GDM1 (cell line): ENCODE measurements at regions not wholly inside any gene's neighbourhood (a gene's known extent, or its start where the extent isn't known, plus 50 kb on each side); places are given as distances from the start of the nearest gene placed in this dataset.
"Not testable (repeated sequence)": the region's sequence is repeated elsewhere in the genome, so short reads cannot be mapped to it uniquely, and the experiment has no call there.

ENCODE experiments used
- DNase-seq: peaks from one replicate; lab custom pipeline; 2025; lab: John Stamatoyannopoulos, UW

DNA sequence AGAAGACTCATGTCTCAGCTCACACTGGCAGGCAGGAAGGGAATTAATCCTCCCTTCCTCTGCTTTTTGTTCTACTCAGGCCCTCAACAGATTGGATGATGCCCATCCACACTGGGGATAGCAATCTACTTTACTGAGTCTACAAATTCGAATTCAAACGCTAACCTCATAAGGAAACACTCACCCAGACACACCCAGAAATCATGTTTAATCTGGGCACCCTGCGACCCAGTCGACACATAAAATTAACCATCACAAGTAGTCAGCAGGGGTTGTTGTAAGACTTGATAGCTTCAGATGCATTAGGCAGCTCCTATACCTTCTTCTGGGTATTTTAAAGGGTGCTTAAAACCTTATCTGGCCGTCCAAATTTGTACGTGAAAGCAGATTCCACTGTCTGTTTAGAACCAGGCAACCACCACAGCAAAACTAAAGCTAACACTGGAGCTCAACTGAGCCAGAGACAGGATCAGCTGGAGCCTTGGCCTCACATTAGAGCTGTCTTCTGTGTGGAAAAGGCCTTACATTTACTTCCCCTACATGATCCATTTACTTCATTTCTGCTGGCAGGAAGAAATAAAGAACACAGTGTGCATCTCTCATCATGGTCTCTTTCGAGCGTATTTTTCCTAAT, 407.3 kb upstream of the PPP2R3A start:
- DNase-seq, result no peak

- DNase-seq, result no peak
Observed at GRCh38 chr3:135558906-135559305, 406.6 kb upstream of the PPP2R3A start.

GRCh38 chr3:135559802-135560201, 405.7 kb upstream of the PPP2R3A start:
- DNase-seq, result no peak

GRCh38 chr3:135560847-135561246, 404.7 kb upstream of the PPP2R3A start:
- DNase-seq, result no peak

DNA sequence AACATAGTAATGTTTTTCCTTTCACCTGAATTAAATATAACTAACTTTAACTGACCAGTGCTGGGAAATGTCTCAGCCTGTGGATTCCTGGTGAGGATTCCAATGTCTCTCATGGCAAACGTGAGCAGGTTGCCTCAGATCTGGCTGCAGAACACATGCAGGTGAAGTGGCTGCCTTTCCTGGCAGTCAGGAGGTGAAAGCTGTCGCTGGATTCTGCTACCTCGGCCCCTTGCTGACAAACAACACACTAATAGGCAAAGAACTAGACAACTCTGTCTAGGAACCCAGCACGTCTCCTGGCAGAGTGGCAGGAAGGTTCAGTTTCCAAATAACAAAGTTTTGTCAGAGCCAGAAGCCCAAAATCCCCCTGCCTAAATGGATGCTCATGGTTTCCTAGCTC, 400.8 kb upstream of the PPP2R3A start:
- DNase-seq, result no peak

DNA sequence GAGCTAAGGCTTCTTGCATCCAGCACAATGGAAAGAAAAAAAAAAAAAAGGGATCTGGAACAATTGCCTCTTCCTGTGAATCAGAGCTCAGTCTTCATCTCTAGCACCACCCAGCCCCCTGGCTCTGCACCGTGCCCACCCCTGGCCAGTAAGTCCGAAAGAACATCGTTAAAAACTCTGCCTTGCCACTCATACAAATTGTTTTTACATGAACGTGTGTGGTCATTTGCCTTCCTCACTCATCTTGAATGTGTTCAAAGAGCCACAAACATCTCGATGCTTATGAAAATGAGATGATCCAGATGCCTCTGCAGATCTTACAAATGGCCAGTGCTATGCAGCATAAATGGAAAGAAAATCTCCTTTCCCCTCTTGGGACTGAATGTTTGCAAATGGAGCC, 400.0 kb upstream of the PPP2R3A start:
- no peak for DNase-seq

DNA sequence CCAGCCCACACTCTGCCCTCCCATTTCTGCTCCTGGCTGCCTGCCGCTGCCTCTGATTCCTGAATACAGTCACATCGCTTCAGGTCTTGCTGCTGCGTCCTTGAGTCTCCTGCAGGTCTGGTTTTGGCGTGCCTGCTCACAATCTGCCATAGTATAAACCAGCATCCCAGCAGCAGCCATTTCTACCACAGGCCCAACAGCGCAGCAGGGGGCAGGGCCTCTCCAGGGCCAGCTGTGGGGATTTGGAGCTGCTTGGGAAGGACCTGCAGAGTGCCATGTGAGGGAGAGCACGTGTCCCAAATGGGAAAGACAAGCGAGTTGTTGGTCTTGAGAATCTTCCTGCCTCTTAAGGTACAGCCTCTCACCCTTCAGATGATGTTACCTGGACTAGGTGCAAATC, 398.3 kb upstream of the PPP2R3A start:
- no peak for DNase-seq

DNA sequence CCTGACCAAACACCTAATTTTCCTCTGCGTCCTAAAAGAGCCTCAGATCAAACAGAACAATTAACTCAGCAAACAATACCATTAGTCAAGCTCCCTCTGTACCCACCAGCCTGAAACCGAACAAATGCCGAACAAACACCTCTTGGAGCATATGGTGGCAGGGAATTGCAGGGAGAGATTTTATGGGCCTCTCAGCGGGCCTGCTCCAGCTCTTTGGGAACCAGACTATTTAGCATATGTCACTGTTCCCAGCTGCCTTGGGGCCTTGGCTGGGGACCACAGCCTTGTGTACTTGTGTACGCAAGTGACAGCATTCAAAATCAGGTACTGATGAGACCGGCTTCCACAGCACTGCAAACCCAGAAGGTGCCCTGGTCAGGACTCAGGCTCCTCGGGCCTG, 388.8 kb upstream of the PPP2R3A start:
- DNase-seq, result no peak

- DNase-seq, result no peak
Observed at GRCh38 chr3:135581806-135582205, 383.7 kb upstream of the PPP2R3A start.

GRCh38 chr3:135582800-135583199, 382.7 kb upstream of the PPP2R3A start:
- no peak for DNase-seq

GRCh38 chr3:135596563-135596962, 369.0 kb upstream of the PPP2R3A start:
- DNase-seq, result no peak

DNA sequence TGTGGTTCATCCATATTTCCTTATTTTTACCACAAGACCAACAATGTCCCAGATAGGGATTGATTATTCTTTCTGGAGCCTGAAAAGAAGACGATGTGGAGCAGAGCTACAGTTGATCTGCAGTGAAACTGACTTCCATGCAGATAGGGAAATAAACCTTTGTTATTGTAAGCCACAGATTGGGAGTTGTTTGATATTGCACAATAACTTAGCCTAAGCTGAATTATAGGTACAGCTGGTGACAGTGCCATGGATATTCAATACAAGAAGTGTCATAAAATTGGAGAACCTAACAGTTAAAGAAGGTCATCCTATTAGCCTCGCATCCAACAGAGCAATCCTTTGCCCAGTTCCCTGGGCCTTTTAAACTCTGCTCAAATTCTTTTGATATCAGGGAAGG, 367.7 kb upstream of the PPP2R3A start:
- no peak for DNase-seq

GRCh38 chr3:135598597-135598996, 366.9 kb upstream of the PPP2R3A start:
- DNase-seq, result no peak

GRCh38 chr3:135604512-135604911, 361.0 kb upstream of the PPP2R3A start:
- DNase-seq, result not testable (repeated sequence)

DNA sequence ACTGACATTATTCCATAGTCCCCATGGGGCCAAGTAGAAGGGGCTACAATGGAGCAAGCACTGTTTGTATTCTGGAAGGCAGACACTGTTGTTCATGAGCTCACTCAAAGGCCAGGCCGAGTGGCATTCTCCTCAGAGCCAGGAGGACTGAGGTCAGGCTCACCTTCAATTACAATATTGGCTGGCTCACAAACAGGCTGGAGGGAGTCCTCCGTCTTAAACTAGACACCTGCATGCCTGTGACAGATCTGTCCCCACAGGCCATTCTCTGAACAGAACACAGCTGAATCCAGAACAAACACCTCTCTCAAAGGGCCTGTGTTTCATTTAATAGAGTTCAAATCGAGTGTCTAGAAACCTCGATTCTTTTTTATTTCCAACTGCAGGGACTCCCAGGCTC, 347.4 kb upstream of the PPP2R3A start:
- no peak for DNase-seq

GRCh38 chr3:135621184-135621920, 344.2 kb upstream of the PPP2R3A start:
- no peak for DNase-seq

GRCh38 chr3:135622215-135622614, 343.3 kb upstream of the PPP2R3A start:
- DNase-seq, result no peak

DNA sequence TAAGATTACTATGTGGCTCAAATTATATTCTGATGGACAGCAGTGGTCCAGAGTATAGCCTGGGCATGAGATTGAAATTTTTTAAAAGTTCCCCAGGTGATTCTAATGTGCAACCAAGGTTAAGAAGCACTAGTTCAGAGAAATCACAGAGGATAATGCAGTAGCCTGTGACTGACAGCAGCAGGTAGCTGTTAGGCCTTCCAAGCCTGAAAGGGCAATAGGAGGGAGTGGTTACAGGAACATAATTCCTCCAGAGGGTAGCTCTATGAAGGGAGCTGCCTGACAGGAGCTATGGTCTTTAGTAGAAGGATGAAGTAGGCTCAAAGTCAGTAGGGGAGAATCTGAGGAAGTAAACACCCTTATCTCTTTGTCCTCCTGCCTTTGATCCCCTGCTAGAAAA, 342.9 kb upstream of the PPP2R3A start:
- no peak for DNase-seq

- no peak for DNase-seq
Observed at GRCh38 chr3:135623558-135623957, 342.0 kb upstream of the PPP2R3A start.

DNA sequence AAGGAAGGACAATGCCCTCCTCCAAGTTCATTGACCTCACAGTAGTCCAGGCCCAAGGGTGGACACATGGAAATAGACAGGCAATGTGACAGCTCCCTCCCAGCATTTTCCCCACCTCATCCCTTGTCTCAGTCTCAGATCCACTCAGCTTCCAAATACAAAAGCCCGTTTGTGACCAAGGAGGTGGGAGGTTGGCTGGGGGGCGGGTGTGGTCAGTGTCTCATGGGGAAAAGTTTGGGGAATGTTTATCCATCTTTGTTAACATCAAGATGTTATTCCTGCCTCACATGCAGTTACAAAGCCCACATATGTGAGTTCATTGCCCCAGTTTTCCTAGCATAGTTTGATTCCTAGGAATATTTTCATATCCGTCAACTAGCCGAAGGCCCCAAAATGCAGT, 338.5 kb upstream of the PPP2R3A start:
- DNase-seq, result no peak

DNA sequence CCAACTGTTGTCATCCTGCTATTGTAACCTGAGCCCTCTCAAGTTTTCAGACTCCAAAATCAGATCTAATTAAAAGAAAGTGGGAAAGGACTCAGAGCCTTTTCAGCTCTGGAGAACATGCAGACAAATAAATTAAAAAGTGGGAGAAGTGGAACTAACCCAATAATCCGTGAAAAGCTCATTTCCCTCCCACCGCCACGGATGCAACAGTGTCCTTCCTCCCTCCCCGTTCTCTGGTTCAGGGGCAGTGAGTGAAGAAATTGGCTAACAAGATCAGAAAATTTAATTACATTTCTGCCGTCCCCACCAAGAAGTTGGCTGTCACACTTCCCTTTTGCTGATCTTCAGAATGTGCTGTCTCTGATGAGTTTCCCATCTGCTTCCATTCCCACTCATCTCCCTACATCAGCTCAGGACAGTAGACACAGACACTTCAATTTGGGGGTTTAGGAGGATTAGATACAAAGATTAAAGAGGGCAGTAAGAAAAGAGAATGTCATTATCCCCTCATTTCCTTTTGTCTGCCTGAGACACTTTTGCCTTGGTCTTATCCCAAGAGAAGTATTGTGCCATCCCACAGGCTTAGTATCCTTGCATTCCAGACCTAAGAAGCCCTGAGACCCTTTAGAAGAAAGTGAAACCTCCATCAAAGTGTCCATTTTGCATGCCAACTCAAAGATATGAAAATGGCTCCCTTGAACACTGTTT, 335.7 kb upstream of the PPP2R3A start:
- no peak for DNase-seq

GRCh38 chr3:135632556-135633065, 332.9 kb upstream of the PPP2R3A start:
- DNase-seq, result no peak

DNA sequence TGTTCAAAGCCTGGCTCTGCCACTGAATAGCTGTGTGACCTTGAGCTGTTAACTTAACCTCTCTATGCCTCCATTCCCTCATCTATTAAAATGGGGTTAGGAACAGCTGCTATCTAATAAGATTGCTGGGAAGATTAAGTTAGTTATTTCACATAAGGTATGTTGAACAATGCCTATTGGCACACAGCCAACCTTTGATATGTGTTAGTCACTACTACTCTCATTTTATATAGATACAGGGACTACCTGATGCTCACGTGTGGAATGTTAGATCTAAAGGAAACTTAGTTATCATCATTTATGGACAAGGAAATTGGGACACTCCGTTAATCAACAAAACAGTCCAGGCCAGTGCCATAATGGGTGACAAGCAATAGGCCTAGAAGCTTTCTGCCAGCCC, 332.4 kb upstream of the PPP2R3A start:
- no peak for DNase-seq
